Suppressor macrophage (primary cell): ENCODE measurements at regions not wholly inside any gene's neighbourhood (a gene's known extent, or its start where the extent isn't known, plus 50 kb on each side); places are given as distances from the start of the nearest gene placed in this dataset.

Experiments used
- DNase-seq, 4 experiments: peaks; one replicate each; pipeline ENCODE4 v3.0.0-alpha.2; 2020 to 2022

- DNase-seq: no peak
These were observed 166.1 kb downstream of the LTN1 start for GRCh38 chr21:28826569-28826968.

GRCh38 chr21:28826021-28826420 is 166.7 kb downstream of the LTN1 start:
- DNase-seq: no peak

- no peak for DNase-seq
These were observed 169.2 kb downstream of the LTN1 start for GRCh38 chr21:28823429-28823828.

DNA sequence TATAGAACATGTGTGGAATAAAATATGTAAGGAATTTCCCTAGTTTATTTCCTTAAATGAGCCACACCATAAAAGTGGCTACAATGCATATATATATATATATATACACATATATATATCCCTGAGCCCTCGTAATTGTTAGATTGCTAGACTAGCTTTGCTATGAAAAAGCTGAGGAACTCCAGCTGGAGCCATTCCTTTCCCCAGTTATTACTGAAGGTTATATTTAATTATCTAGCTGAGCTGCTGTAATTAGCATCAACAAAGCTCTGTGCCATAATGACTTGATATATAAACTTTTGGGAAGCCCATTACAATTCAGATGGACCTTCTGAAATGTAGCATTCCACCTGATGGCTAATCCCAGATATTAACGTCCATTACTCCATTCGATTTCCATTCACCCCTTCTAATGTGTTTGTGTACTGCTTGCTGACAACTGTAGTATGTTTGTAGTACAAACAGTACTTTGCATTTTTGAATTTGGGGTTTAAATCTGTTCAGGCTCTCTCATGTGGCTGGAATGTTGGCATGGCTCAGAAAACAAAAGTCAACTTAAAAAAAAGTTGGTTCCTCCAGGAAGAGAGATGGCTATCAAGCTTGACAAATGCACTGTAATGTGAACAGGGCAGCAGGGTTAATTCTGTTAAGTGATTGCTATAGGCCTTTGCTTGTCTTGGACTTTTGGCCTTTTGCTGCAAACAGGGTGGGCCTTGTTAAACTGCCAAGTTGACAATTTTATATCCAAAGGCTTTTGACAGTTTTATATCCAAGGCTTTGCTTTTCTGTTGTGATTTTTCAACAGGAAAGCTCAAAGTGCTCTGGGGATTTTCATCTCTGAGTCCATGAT is 170.0 kb downstream of the LTN1 start:
- no peak for DNase-seq

DNA sequence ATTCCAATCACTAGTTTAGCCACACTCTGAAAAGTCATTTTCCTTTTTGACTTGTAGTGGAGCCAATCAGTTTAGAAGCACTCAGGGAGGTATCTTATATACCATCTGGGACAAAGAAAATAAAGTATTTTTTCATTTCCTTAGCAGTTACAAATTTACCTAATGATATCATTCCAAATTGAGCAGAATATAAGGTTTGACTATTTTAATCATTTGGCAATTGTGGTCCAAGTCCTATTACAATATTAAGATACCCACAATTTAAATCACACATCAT is 170.6 kb downstream of the LTN1 start:
- DNase-seq: no peak

DNA sequence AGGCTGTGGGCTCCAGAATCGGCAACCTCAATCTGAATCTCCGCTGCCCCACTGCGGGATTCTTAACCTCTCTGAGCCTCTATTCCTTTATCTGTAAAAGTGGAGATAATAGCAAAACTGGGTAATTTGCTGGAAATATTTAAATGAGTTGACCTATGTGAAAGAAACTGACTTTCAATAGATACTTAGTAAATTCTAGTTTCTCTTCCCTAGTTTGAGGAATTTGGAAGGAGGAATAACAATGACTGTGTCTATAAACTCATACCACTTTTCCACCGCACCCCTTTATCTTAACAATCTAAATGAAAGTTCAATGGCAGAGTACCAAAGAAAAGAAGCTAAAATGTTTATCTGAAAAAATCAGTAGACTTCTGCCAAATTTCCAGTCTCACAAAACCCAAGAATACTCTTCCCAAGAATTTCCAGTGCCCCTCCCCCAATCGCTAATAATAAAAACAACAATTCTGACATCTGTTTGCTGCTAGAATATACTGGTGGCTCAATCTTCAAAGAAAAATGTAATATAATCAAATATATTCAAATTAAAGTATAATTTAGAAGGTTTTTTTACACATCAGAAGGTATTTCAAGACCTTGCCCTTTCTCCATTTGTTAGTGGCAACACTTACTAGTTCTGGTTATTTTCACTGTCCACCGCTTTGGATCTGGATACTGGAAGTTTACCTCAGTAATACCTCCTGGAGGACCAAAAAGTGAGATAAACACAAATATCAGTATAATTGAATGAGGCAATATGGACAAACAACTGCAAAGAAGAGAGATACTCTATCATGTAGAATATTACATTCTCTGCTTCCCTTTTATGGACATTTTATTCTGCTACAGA is 171.2 kb downstream of the LTN1 start:
- DNase-seq: no peak

- no peak for DNase-seq
These were observed 173.9 kb downstream of the LTN1 start for GRCh38 chr21:28818663-28819278.

DNA sequence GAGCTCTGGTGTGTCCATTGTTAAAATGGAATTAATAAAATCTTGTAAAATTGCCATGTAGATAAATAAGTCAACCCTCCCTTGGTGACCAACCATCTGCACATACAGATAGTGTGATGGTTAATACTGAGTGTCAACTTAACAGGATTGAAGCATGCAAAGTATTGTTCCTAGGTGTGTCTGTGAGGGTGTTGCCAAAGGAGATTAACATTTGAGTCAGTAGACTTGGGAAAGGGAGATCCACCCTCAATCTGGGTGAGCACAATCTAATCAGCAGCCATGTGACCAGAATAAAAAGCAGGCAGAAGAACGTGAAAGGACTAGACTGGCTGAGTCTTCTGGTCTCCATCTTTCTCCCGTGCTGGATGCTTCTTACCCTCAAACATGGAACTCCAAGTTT is 174.8 kb downstream of the LTN1 start:
- DNase-seq: no peak

DNA sequence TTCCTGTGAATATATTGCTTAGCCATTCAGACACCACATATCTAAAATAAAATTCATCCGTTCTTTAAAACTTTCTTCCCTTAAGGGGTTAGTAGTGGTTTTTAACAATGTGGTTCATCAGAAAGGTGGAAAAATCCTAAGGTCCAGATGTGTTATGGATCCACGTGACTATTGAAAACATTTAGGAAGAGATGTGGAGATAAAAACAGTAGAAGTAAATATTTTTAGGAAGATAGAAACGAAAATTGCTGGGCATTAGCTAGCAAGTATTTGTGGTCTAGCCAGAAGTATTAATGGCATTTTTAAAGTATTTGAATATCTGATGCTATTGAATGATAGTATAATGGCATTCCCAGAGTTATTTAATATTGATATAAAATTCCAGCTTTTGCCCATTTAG is 180.8 kb downstream of the LTN1 start:
- no peak for DNase-seq

- DNase-seq: no peak
These were observed 181.7 kb downstream of the LTN1 start for GRCh38 chr21:28810826-28811524.

DNA sequence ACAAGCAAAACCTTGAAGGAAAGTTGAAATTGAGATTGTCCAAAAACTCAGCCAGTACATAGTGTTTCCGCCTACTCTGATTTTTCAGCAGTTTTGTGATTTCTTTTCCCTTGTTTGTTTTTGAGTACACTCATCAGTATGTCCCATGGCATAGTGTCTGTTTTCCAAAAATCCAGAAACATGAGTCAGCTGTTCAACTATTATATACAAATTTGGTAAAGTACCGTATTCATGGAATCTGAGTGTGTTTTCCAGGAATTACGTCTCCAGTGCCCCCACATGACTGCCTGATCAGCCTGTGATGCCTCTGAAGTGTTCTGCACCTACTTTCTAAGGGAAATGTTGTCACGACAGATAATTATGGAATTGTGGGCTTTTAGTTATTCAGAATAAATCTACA is 186.8 kb downstream of the LTN1 start:
- no peak for DNase-seq

DNA sequence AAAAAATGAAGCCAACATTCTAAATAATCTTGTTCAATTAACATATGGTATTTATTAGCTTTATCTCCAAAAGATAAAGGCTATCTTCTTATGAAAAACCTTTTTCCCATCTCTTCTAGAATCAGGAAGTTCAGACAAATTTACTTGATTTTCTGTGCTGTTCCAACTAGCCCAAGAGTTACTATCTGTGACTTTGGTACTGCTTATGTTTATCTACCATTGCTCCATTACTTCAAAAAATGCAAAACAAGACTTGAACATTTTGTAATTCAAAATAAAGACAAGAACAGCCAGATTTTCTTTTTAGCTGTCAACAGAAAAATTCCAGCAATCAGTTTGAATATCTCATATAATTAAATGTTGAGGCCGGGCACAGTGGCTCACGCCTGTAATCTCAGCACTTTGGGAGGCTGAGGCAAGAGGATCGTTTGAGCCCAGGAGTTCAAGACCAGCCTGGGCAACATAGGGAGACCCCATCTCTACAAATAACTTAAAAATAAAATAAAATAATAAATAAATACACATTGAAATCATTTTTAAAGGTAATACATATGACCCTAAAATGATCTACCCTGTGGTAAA is 188.5 kb downstream of the LTN1 start:
- no peak for DNase-seq

DNA sequence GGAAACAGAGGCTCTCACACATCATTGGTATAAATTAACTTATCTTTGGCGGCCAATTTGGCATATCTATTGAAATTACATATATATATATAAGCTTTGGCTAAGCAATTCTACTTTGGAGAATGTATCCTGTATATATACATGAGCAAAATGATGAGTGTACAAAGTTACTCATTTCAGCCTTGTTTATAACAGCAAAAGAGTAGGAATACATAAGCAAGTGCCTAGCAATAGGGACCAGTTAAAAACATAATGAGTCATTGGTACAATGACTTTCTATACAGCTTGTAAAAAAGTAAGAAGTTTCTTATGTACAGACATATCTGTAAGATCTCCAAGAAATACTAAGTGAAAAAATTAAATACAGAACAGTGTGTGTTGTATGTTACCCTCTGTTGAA is 190.8 kb downstream of the LTN1 start:
- DNase-seq: no peak

DNA sequence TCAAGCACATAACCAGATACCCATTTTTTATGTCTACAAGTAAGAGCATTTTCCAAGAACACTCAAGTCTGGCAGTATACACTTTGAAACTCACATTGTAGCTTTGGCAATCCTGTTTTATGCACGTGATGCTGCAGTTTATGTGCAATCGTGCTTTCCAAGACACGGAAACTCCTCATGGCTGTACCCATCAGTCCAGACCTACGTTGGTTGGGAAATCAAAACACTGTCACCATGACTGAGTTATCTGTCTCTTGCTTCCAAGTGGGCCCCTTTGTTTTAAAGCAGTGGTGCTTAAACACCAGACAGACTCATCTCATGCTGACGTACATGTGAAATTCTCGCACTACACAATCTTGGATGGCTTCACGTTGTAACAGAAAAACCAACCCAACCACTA is 192.8 kb downstream of the LTN1 start:
- DNase-seq: no peak

- DNase-seq: no peak
These were observed 193.9 kb downstream of the LTN1 start for GRCh38 chr21:28798798-28799197.

- DNase-seq: no peak
These were observed 197.4 kb downstream of the LTN1 start for GRCh38 chr21:28795251-28795650.

GRCh38 chr21:28794371-28794851 is 198.3 kb downstream of the LTN1 start:
- no peak for DNase-seq

DNA sequence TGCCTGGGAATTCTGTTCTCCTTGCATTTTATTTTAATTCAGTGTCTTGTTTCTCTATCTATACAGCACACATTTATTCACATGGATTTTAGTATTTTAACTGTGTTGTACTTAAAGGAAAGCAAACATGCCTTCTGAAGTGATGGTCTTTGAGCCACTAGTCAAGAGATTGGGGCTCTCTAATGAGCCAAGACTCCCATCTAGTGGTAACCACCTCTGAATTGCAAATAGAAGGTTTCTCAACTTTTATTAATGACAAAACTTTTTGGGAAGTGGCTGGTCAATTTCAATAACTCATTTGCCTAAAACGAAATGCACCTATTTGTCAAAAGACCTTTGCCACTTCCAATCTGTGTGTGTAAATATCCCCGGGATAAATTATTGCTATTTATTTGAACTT is 199.6 kb downstream of the LTN1 start:
- DNase-seq: no peak

- DNase-seq: no peak
These were observed 200.9 kb downstream of the LTN1 start for GRCh38 chr21:28791595-28792282.

- DNase-seq: no peak
These were observed 202.3 kb downstream of the LTN1 start for GRCh38 chr21:28790335-28790734.

GRCh38 chr21:28789523-28789922 is 203.2 kb downstream of the LTN1 start:
- DNase-seq: no peak

- DNase-seq: no peak
These were observed 204.6 kb downstream of the LTN1 start for GRCh38 chr21:28788030-28788429.
